GM18858 (cell line): ENCODE measurements at regions not wholly inside any gene's neighbourhood (a gene's known extent, or its start where the extent isn't known, plus 50 kb on each side); places are given as distances from the start of the nearest gene placed in this dataset.
"Not testable (repeated sequence)": the region's sequence is repeated elsewhere in the genome, so short reads cannot be mapped to it uniquely, and the experiment has no call there.

Experiments
- ATAC-seq: cut with Tn5 transposase; IDR thresholded peaks from one replicate; pipeline ENCODE4 v1.9.1; 2021; ENCODE audit not compliant: unreplicated experiment

- no peak for ATAC-seq
Measured at GRCh38 chr3:40695848-40696247, 171.1 kb downstream of the ZNF621 start.

GRCh38 chr3:40698611-40699010 is 173.9 kb downstream of the ZNF621 start:
- not testable (repeated sequence) for ATAC-seq

GRCh38 chr3:40701016-40701588 is 176.3 kb downstream of the ZNF621 start:
- no peak for ATAC-seq

GRCh38 chr3:40704224-40704623 is 179.5 kb downstream of the ZNF621 start:
- no peak for ATAC-seq

GRCh38 chr3:40705663-40706062 is 180.9 kb downstream of the ZNF621 start:
- no peak for ATAC-seq

- no peak for ATAC-seq
Measured at GRCh38 chr3:40713306-40713705, 188.5 kb downstream of the ZNF621 start.

- ATAC-seq = no peak
Measured at GRCh38 chr3:40713795-40714194, 189.0 kb downstream of the ZNF621 start.

- ATAC-seq = no peak
Measured at GRCh38 chr3:40714771-40715345, 190.1 kb downstream of the ZNF621 start.

- ATAC-seq = no peak
Measured at GRCh38 chr3:40715551-40715950, 190.8 kb downstream of the ZNF621 start.

- ATAC-seq = no peak
Measured at GRCh38 chr3:40717471-40717870, 192.7 kb downstream of the ZNF621 start.

- no peak for ATAC-seq
Measured at GRCh38 chr3:40718209-40718608, 193.4 kb downstream of the ZNF621 start.

- ATAC-seq = peak; percentile 95
Measured at GRCh38 chr3:40718681-40719080, 193.9 kb downstream of the ZNF621 start.

- ATAC-seq = no peak
Measured at GRCh38 chr3:40719660-40720287, 195.0 kb downstream of the ZNF621 start.

- no peak for ATAC-seq
Measured at GRCh38 chr3:40720341-40720740, 195.6 kb downstream of the ZNF621 start.

- ATAC-seq = no peak
Measured at GRCh38 chr3:40720863-40721262, 196.1 kb downstream of the ZNF621 start.

- no peak for ATAC-seq
Measured at GRCh38 chr3:40723083-40723660, 198.4 kb downstream of the ZNF621 start.

GRCh38 chr3:40725031-40725430 is 200.3 kb downstream of the ZNF621 start:
- no peak for ATAC-seq

- ATAC-seq = no peak
Measured at GRCh38 chr3:40731445-40731844, 206.7 kb downstream of the ZNF621 start.

- no peak for ATAC-seq
Measured at GRCh38 chr3:40736943-40737342, 212.2 kb downstream of the ZNF621 start.

GRCh38 chr3:40737343-40737742 is 212.6 kb downstream of the ZNF621 start:
- ATAC-seq = no peak

- no peak for ATAC-seq
Measured at GRCh38 chr3:40739971-40740370, 215.2 kb downstream of the ZNF621 start.

GRCh38 chr3:40741729-40742128 is 217.0 kb downstream of the ZNF621 start:
- no peak for ATAC-seq
